ENCODE measurements at regions not wholly inside any gene's neighbourhood (a gene's known extent, or its start where the extent isn't known, plus 50 kb on each side); places are given as distances from the start of the nearest gene placed in this dataset.
"Not testable (repeated sequence)": the region's sequence is repeated elsewhere in the genome, so short reads cannot be mapped to it uniquely, and the experiment has no call there.

GRCh38 chr11:116366451-116366850 is 406.3 kb downstream of the BUD13 start:
- Histone ChIP-seq H3K27me3 (ENCODE audit: control insufficient read depth in 2 of 2, insufficient read depth in 2 of 2, low read length in 2 of 2) (peaks cover 0 to 4% of the 10 kb centered on the region in 2 donors), H3K4me3 (replicated peaks in 1 of 3; ENCODE audit: low read depth in 2 of 3, low read length in 3 of 3) (no peak overlapping the region), H4K20me1 (ENCODE audit: insufficient read depth, low read length) (no peaks in the 10 kb centered on the region), H3K36me3 (replicated peaks in 1 of 2; ENCODE audit: control insufficient read depth in 1 of 2, insufficient read depth in 2 of 2, low read length in 2 of 2) (no peaks in the 10 kb centered on the region), H3K4me1 (ENCODE audit: control insufficient read depth in 1 of 2, insufficient read depth in 2 of 2, low read length in 2 of 2) (no peaks in the 10 kb centered on the region), H3K9me3 (replicated peaks in 1 of 2; ENCODE audit: control insufficient read depth in 1 of 2, insufficient read depth in 1 of 2, low read length in 2 of 2) (no peaks in the 10 kb centered on the region), H3K27ac (ENCODE audit: low read depth in 1 of 2, low read length in 2 of 2) (no peak overlapping the region), H3K79me2 (ENCODE audit: insufficient read depth, low read length) (no peaks in the 10 kb centered on the region), H3K4me2 (replicated peaks; ENCODE audit: extremely low read depth, low read length, poor library complexity, severe bottlenecking) (no peak overlapping the region), H2AFZ (ENCODE audit: insufficient read depth, low read depth, low read length, poor library complexity, severe bottlenecking) (no peak overlapping the region), H3K9ac (ENCODE audit: insufficient read depth, low read length, poor library complexity, severe bottlenecking) (no peak overlapping the region)
- no peak for TF ChIP-seq CTCF (IDR thresholded peaks at IDR 0.05)
- intact Hi-C loops (cut with micrococcal nuclease): no loop called here
- H3K9me3 Mint-ChIP-seq: peaks cover 0 to 3% (median 2%) of the 10 kb centered on the region in 7 donors
- no peaks in the 10 kb centered on the region for H3K36me3 Mint-ChIP-seq
- no peak overlapping the region for H3K27ac Mint-ChIP-seq
- H3K27me3 Mint-ChIP-seq (ENCODE audit: low read depth in 3 of 3): peaks cover 5 to 7% (median 7%) of the 10 kb centered on the region in 3 donors
- WGBS (ENCODE audit: insufficient coverage): no CpG with 5 or more reads among the region's 1 CpG
- no peak overlapping the region for H3K4me3 Mint-ChIP-seq
- no peak for DNase-seq
- H3K4me1 Mint-ChIP-seq: no peaks in the 10 kb centered on the region

- H3K27ac ChIP-seq (ENCODE audit: low read depth in 1 of 2, low read length in 2 of 2); intact Hi-C loops (cut with micrococcal nuclease); H3K4me1 Mint-ChIP-seq; DNase-seq; H3K4me3 ChIP-seq (replicated peaks in 1 of 3; ENCODE audit: low read depth in 2 of 3, low read length in 3 of 3); H3K9ac ChIP-seq (ENCODE audit: insufficient read depth, low read length, poor library complexity, severe bottlenecking); H3K79me2 ChIP-seq (ENCODE audit: insufficient read depth, low read length); H3K27me3 ChIP-seq (ENCODE audit: control insufficient read depth in 2 of 2, insufficient read depth in 2 of 2, low read length in 2 of 2); H3K36me3 ChIP-seq (replicated peaks in 1 of 2; ENCODE audit: control insufficient read depth in 1 of 2, insufficient read depth in 2 of 2, low read length in 2 of 2); H3K4me1 ChIP-seq (ENCODE audit: control insufficient read depth in 1 of 2, insufficient read depth in 2 of 2, low read length in 2 of 2); H3K27ac Mint-ChIP-seq; H3K9me3 Mint-ChIP-seq; H3K4me2 ChIP-seq (replicated peaks; ENCODE audit: extremely low read depth, low read length, poor library complexity, severe bottlenecking); H3K9me3 ChIP-seq (replicated peaks in 1 of 2; ENCODE audit: control insufficient read depth in 1 of 2, insufficient read depth in 1 of 2, low read length in 2 of 2); H2AFZ ChIP-seq (ENCODE audit: insufficient read depth, low read depth, low read length, poor library complexity, severe bottlenecking); H3K36me3 Mint-ChIP-seq; H4K20me1 ChIP-seq (ENCODE audit: insufficient read depth, low read length); H3K4me3 Mint-ChIP-seq: not testable (repeated sequence)
- 100% methylated on average over 2 of the region's 4 CpGs for WGBS (ENCODE audit: insufficient coverage)
- H3K27me3 Mint-ChIP-seq (ENCODE audit: low read depth in 3 of 3): peaks cover 6 to 13% (median 9%) of the 10 kb centered on the region in 3 donors
Observed at GRCh38 chr11:116364925-116365324, 407.9 kb downstream of the BUD13 start.

Data from CD14-positive monocyte (primary cell).